ENCODE measurements at regions not wholly inside any gene's neighbourhood (a gene's known extent, or its start where the extent isn't known, plus 50 kb on each side); places are given as distances from the start of the nearest gene placed in this dataset.

DNA sequence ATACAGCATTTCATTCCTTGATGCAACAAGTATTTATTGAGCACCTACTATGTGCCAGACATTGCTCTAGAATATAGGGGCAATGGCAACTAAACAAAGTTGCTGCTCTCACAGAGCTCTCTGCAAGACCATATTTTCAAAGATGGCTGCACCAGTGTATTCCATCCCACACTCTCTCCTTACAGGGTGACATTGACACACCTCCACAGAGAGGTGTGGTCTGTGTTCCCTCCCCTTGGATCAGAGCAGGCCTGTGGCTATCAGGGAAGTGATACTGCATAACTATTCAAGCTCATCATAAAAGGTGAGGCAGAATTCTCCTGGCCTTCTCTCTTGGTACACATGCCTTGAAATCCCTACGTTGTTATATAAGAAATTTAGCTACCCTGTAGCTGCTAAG, 95.3 kb upstream of the SOD3 start:
- no peak overlapping the region for H3K27ac Mint-ChIP-seq
- no peak for DNase-seq (ENCODE audit: low spot score, unreplicated experiment)
- H3K4me1 Mint-ChIP-seq (ENCODE audit: low read depth) = no peaks in the 10 kb centered on the region
- H3K9me3 Mint-ChIP-seq (ENCODE audit: low read depth) = no peaks in the 10 kb centered on the region
- no peaks in the 10 kb centered on the region for H3K36me3 Mint-ChIP-seq (ENCODE audit: insufficient read depth)
- no peak overlapping the region for H3K4me3 Mint-ChIP-seq (ENCODE audit: low read depth)
- TF ChIP-seq, protein P1, sequence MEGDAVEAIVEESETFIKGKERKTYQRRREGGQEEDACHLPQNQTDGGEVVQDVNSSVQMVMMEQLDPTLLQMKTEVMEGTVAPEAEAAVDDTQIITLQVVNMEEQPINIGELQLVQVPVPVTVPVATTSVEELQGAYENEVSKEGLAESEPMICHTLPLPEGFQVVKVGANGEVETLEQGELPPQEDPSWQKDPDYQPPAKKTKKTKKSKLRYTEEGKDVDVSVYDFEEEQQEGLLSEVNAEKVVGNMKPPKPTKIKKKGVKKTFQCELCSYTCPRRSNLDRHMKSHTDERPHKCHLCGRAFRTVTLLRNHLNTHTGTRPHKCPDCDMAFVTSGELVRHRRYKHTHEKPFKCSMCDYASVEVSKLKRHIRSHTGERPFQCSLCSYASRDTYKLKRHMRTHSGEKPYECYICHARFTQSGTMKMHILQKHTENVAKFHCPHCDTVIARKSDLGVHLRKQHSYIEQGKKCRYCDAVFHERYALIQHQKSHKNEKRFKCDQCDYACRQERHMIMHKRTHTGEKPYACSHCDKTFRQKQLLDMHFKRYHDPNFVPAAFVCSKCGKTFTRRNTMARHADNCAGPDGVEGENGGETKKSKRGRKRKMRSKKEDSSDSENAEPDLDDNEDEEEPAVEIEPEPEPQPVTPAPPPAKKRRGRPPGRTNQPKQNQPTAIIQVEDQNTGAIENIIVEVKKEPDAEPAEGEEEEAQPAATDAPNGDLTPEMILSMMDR (IDR thresholded peaks at IDR 0.05; ENCODE audit: unreplicated experiment) = no peak
- peaks cover 7% of the 10 kb centered on the region for H3K27me3 Mint-ChIP-seq

DNA sequence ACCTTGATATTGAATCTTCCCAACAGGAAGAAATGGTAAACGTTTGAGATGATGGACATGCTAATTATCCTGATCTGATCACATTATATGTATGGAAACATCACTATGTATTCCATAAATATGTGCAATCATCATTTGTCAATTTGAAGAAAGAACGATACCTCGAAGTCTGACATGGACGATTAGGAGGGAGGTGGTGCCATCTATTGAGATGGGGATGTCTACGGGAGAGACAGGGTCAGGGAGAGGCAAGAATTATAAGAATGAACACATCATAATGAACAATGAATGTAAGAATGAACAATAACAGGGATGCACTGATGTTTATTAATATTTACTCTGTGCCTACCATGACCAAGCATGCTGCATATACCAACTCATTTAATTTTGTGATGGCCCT, 93.7 kb upstream of the SOD3 start:
- no peak overlapping the region for H3K4me3 Mint-ChIP-seq (ENCODE audit: low read depth)
- peaks cover 10% of the 10 kb centered on the region for H3K27me3 Mint-ChIP-seq

DNA sequence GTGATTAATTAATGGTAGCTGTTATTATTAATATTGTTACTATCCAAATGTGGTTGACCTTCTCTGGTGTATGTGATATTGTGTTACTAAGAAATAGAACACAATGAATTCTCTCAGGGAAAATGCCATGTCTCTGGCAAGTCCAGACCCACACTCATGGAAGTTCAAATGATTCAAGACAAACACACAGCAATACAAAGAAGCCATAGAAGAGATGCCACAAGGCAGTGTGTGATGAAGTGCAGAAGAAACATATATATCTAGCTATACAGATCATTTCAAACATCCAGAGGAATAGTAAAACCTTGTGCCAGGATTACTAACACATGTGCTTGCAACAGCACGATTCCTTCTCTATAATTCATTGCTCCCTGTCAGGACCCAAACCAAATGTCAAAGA, 93.1 kb upstream of the SOD3 start:
- Mint-ChIP-seq H3K27me3 (peaks cover 10% of the 10 kb centered on the region), H3K9me3 (ENCODE audit: low read depth) (peaks cover 4% of the 10 kb centered on the region), H3K4me1 (ENCODE audit: low read depth) (no peaks in the 10 kb centered on the region), H3K27ac (no peak overlapping the region), H3K4me3 (ENCODE audit: low read depth) (no peak overlapping the region), H3K36me3 (ENCODE audit: insufficient read depth) (no peaks in the 10 kb centered on the region)
- DNase-seq (ENCODE audit: low spot score, unreplicated experiment) = no peak
- TF ChIP-seq, protein P1 (IDR thresholded peaks at IDR 0.05; ENCODE audit: unreplicated experiment) = no peak

More for the DNA sequence above, 93.7 kb upstream of the SOD3 start:
- no peak overlapping the region for H3K27ac Mint-ChIP-seq
- no peak for DNase-seq (ENCODE audit: low spot score, unreplicated experiment)
- H3K4me1 Mint-ChIP-seq (ENCODE audit: low read depth) = no peaks in the 10 kb centered on the region
- TF ChIP-seq, protein P1 (IDR thresholded peaks at IDR 0.05; ENCODE audit: unreplicated experiment) = no peak
- H3K36me3 Mint-ChIP-seq (ENCODE audit: insufficient read depth) = no peaks in the 10 kb centered on the region
- H3K9me3 Mint-ChIP-seq (ENCODE audit: low read depth) = no peaks in the 10 kb centered on the region

DNA sequence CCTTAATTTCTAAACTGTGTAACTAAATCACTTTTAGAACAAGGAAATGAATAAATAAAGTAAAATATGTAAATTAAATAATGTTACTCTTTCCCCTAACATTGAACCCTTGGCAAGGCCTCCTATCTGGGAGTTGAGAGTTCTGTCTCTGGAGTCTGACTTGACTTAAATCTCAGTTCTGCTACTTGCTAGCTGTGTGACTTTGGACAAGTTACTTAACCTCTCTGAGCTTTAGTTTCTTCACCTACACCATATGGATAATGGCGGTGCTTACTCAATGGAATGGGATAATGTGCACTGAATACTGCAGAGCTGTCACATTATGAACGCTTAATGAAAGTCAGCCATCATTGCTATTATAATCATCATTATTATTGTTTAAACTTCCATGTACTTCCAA, 92.1 kb upstream of the SOD3 start:
- peaks cover 7% of the 10 kb centered on the region for H3K9me3 Mint-ChIP-seq (ENCODE audit: low read depth)
- no peaks in the 10 kb centered on the region for H3K36me3 Mint-ChIP-seq (ENCODE audit: insufficient read depth)
- no peak overlapping the region for H3K27ac Mint-ChIP-seq
- TF ChIP-seq, protein P1 (IDR thresholded peaks at IDR 0.05; ENCODE audit: unreplicated experiment) = no peak
- H3K4me3 Mint-ChIP-seq (ENCODE audit: low read depth) = no peak overlapping the region
- no peak for DNase-seq (ENCODE audit: low spot score, unreplicated experiment)
- no peaks in the 10 kb centered on the region for H3K4me1 Mint-ChIP-seq (ENCODE audit: low read depth)
- peaks cover 10% of the 10 kb centered on the region for H3K27me3 Mint-ChIP-seq

DNA sequence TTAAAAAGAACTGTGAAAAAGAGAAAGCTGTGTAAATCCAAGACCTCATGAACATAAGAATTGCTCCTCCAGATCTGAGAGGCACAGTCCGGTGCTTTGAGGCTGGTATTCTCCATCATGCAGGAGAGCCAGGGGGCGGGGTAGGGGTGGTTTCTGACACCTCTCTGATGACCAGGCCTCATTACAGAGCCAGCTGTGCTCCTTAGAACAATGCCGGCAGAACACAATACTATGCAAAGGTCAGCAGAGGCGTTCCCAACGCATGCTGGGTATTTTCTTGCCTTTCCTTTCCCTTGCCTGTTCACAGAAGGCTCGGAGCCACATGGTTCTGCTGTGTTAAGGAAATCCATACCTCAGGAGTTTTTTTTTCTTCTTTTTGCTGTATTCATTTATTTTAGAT, 91.2 kb upstream of the SOD3 start:
- Mint-ChIP-seq H3K27me3 (peaks cover 10% of the 10 kb centered on the region), H3K36me3 (ENCODE audit: insufficient read depth) (no peaks in the 10 kb centered on the region), H3K4me1 (ENCODE audit: low read depth) (peaks cover 2% of the 10 kb centered on the region), H3K4me3 (ENCODE audit: low read depth) (no peak overlapping the region), H3K9me3 (ENCODE audit: low read depth) (peaks cover 11% of the 10 kb centered on the region), H3K27ac (no peak overlapping the region)
- DNase-seq (ENCODE audit: low spot score, unreplicated experiment) = no peak
- TF ChIP-seq, protein P1 (IDR thresholded peaks at IDR 0.05; ENCODE audit: unreplicated experiment) = no peak

All from progenitor cell of endocrine pancreas (in vitro differentiated cells).